PC-3 (cell line): ENCODE measurements at regions not wholly inside any gene's neighbourhood (a gene's known extent, or its start where the extent isn't known, plus 50 kb on each side); places are given as distances from the start of the nearest gene placed in this dataset.

Experiments used
- CTCF ChIP-seq: fragments of 300-600 bp; sonication (generic); conservative IDR thresholded peaks from 2 replicates; pipeline ENCODE4 v1.5.1; 2017; ENCODE audit warnings: antibody characterized with exemption, low read depth, mild to moderate bottlenecking, low read length
- EZH2phosphoT487 ChIP-seq: fragments of 300-600 bp; sonication (generic); IDR thresholded peaks from 2 replicates; pipeline ENCODE4 v1.6.1; 2018; ENCODE audit warnings: mild to moderate bottlenecking, antibody characterized with exemption, low read length, borderline replicate concordance

GRCh38 chr1:81618376-81618775 is 182.4 kb upstream of the ADGRL2 start:
- TF ChIP-seq CTCF (no peak), EZH2phosphoT487 (no peak)
